Stimulated activated CD4-positive, alpha-beta T cell treated with anti-CD3 and anti-CD28 coated beads, Interleukin-4, amount 100 ng/mL, for 4 hours (primary cell): ENCODE measurements at regions not wholly inside any gene's neighbourhood (a gene's known extent, or its start where the extent isn't known, plus 50 kb on each side); places are given as distances from the start of the nearest gene placed in this dataset.
"Not testable (repeated sequence)": the region's sequence is repeated elsewhere in the genome, so short reads cannot be mapped to it uniquely, and the experiment has no call there.

Source experiments
- DNase-seq, 2 experiments: peaks; one replicate each; pipeline ENCODE4 v3.0.0-alpha.2; 2020

- DNase-seq = no peak
Measured at GRCh38 chr3:87564438-87564837, 288.1 kb upstream of the POU1F1 start.

- DNase-seq = no peak
Measured at GRCh38 chr3:87563712-87564111, 287.3 kb upstream of the POU1F1 start.

GRCh38 chr3:87558492-87558891 is 282.1 kb upstream of the POU1F1 start:
- DNase-seq = no peak

- DNase-seq = no peak
Measured at GRCh38 chr3:87555290-87555689, 278.9 kb upstream of the POU1F1 start.

- no peak for DNase-seq
Measured at GRCh38 chr3:87553058-87553457, 276.7 kb upstream of the POU1F1 start.

- no peak for DNase-seq
Measured at GRCh38 chr3:87550892-87551291, 274.5 kb upstream of the POU1F1 start.

GRCh38 chr3:87549208-87549607 is 272.8 kb upstream of the POU1F1 start:
- DNase-seq = no peak

GRCh38 chr3:87548271-87548670 is 271.9 kb upstream of the POU1F1 start:
- no peak for DNase-seq

GRCh38 chr3:87546216-87546615 is 269.8 kb upstream of the POU1F1 start:
- no peak for DNase-seq

GRCh38 chr3:87543408-87543807 is 267.0 kb upstream of the POU1F1 start:
- DNase-seq = not testable (repeated sequence)

- no peak for DNase-seq
Measured at GRCh38 chr3:87541723-87542122, 265.3 kb upstream of the POU1F1 start.

GRCh38 chr3:87538722-87539121 is 262.3 kb upstream of the POU1F1 start:
- not testable (repeated sequence) for DNase-seq

GRCh38 chr3:87509401-87509800 is 233.0 kb upstream of the POU1F1 start:
- DNase-seq = no peak

- no peak for DNase-seq
Measured at GRCh38 chr3:87508921-87509320, 232.5 kb upstream of the POU1F1 start.

- no peak for DNase-seq
Measured at GRCh38 chr3:87507753-87508152, 231.4 kb upstream of the POU1F1 start.

- DNase-seq = no peak
Measured at GRCh38 chr3:87503900-87504498, 227.6 kb upstream of the POU1F1 start.

- no peak for DNase-seq
Measured at GRCh38 chr3:87501076-87501475, 224.7 kb upstream of the POU1F1 start.

GRCh38 chr3:87498358-87499080 is 222.1 kb upstream of the POU1F1 start:
- no peak for DNase-seq

GRCh38 chr3:87495938-87496337 is 219.6 kb upstream of the POU1F1 start:
- no peak for DNase-seq

GRCh38 chr3:87494264-87494663 is 217.9 kb upstream of the POU1F1 start:
- no peak for DNase-seq

- no peak for DNase-seq
Measured at GRCh38 chr3:87491843-87492242, 215.5 kb upstream of the POU1F1 start.

GRCh38 chr3:87489892-87490291 is 213.5 kb upstream of the POU1F1 start:
- no peak for DNase-seq

GRCh38 chr3:87488765-87489164 is 212.4 kb upstream of the POU1F1 start:
- DNase-seq = no peak

GRCh38 chr3:87486635-87487034 is 210.3 kb upstream of the POU1F1 start:
- not testable (repeated sequence) for DNase-seq

GRCh38 chr3:87486115-87486514 is 209.7 kb upstream of the POU1F1 start:
- no peak for DNase-seq
